ENCODE measurements at regions not wholly inside any gene's neighbourhood (a gene's known extent, or its start where the extent isn't known, plus 50 kb on each side); places are given as distances from the start of the nearest gene placed in this dataset.

- DNase-seq = no peak
Measured at GRCh38 chr16:80299416-80299815, 241.4 kb upstream of the DYNLRB2 start.

GRCh38 chr16:80298676-80299075, 242.1 kb upstream of the DYNLRB2 start:
- no peak for DNase-seq

DNA sequence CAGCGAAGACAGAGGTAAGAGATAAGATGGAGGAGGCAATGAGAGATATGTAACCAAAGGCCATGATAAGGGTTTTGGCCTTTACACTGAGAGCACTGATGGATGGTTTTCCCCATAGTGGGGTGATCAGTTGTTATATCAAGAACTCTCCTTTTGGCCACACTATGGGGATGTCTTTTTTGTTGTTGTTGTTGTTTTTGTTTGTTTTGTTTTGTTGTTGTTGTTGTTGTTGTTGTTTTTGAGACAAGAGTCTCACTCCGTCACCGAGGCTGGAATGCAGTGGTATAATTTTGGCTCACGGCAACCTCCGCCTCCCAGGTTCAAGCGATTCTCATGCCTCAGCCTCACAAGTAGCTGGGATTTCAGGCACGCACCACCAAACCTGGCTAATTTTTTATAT, 244.8 kb upstream of the DYNLRB2 start:
- DNase-seq = no peak

DNA sequence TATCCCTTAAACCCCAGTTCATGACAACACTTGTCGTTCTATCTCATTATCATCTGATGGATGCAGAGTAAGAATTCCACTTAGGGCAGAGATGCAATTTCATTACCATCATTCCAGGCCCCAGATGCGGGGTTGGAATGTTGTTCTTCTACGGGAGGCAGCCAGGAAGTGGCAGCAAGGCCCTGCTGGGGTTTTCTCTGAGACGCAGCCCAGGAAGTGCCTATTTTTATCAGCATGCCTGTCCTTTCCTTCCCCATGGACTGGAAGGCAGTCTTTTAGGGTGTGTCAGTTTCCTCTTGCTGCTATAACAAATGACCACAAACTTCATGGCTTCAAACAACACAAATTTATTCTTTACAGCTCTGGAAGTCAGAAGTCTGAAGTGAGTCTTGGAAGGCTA, 246.6 kb upstream of the DYNLRB2 start:
- no peak for DNase-seq

- DNase-seq = no peak
Measured at GRCh38 chr16:80288616-80289015, 252.2 kb upstream of the DYNLRB2 start.

- no peak for DNase-seq
Measured at GRCh38 chr16:80287674-80288073, 253.1 kb upstream of the DYNLRB2 start.

DNA sequence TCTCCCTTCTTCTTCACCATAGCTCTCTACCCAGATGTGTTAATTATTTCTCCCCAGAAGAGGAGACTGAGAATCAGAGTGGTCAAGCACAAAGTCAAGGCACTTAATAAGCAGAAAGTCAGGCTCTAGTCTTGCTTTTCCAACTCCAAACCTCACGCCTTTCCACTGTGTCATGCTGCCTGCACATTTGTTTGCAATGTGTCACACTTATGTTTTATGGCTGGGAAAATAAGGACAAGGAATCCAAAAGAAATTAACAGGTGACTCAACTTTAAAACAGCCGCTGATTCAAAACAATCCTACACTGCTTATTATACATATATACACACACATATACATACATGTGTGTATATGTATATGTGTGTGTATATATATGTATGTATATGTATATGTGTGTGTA, 255.7 kb upstream of the DYNLRB2 start:
- DNase-seq = no peak

DNA sequence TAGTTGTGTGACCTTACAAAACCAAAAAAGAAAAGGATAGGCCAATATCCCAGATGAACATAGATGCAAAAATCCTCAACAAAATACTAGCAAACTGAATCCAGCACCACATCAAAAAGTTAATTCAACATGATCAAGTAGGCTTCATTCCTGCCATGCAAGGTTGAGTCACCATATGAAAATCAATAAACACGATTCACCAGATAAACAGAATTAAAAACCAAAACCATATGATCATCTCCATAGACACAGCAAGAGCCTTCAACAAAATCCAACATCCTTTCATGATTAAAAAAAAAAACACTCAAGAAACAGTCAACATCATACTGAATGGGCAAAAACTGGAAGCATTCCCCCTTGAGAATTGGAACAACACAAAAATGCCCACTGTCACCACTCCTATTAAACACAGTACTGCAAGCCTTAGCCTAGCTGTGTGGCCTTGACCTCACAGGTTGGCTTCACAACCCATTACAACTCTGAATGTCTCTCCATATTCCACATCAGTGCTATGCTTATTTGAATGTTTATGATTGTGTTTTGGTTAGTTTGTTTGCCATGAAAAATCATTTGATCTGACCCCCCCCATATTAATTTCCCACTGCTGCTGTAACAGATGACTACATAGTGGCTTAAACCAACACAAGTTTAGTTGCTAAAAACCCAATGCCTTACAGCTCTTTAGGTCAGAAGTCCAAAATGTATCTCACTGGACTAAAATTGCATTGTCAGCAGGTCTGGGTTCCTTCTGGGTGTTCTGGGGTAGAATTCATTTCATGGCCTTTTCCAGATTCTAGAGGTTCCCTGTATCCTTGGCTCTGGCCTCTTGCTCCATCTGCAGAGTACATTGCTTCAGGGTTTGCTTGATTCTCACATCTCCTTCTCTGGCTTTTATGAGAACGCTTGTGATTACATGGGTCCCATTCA, 257.1 kb upstream of the DYNLRB2 start:
- DNase-seq = no peak

DNA sequence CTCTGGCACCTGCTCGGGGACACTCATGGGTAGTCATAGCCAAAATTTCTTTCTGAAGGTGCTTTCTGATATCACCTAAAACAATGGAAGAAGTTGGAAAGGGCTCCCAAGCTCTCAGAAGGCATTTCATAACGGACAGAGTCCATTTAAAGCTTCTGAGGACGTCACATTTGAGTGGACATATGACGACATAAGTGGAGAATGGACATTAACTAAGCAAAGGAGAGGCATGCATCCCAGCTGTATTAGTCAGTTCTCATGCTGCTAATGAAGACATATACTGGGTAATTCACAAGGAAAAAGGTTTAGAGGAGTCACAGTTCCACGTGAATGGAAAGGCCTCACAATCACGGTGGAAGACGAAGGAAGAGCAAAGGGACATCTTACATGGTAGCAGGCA, 260.2 kb upstream of the DYNLRB2 start:
- DNase-seq = no peak

DNA sequence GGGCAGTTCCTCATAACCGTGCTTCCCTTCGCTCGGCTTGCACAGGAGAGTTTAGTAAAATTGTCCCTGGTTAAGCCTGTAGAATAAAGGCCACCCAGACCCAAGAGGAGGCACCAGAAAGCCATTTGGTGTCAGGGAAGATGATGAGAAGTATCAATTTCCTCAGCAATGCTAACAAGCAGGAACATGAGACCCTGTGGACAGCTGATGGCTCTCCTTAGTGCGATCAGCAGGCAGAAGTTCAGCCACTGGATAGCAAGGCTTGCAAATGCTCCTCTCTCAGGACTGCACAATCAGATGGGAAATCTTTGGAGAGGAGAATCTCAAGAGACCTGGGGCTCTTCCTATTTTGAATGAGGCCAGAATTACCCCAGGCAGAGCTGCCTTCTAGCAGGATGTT, 261.1 kb upstream of the DYNLRB2 start:
- DNase-seq = no peak

DNA sequence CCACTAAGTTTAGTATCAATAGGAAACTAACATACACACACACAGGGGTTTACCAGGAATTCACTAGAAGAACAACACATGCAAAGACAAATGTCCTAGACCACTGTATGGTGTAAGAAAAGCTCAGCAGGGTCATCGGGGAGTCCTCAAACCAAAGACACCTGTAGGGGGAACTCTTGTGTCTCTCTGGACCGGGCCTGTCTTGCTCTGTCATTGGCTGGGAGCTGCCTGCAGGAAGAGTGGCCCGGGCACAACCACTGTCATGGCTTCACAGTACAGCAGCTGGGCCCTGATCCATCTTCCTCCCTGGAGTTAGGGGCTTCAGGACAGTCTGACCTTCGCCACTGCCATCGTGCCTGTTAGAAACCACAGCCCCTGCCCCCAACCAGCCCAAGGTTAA, 263.6 kb upstream of the DYNLRB2 start:
- no peak for DNase-seq

DNA sequence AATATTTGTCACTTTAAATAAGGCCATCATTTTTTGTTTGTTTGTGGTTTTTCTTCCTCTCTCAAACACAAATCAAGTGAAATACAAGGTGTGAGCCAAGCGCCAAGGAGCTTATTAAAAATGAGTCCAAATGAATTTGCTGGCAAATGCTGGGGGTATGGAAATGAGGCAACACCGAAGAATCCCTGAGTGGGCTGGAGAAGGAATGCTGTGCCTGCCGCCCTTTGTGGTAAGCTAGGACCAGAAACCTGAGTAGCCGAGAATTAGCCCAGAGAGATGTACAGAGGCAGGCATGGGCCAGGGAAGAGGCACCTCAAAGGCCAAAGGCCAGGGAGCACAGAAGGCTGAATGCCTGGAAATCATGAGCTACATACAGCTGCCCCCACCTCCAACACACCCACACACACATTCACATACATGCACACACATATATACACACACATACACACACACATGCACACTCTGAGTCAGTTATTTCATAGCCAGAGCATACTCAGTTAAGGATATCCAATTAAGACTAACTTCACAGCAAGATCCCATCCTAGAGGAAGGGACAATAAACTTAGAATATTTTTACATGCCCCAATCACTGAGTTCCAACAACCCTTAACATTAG, 266.1 kb upstream of the DYNLRB2 start:
- DNase-seq = no peak

GRCh38 chr16:80273635-80274538, 266.9 kb upstream of the DYNLRB2 start:
- DNase-seq = no peak

DNA sequence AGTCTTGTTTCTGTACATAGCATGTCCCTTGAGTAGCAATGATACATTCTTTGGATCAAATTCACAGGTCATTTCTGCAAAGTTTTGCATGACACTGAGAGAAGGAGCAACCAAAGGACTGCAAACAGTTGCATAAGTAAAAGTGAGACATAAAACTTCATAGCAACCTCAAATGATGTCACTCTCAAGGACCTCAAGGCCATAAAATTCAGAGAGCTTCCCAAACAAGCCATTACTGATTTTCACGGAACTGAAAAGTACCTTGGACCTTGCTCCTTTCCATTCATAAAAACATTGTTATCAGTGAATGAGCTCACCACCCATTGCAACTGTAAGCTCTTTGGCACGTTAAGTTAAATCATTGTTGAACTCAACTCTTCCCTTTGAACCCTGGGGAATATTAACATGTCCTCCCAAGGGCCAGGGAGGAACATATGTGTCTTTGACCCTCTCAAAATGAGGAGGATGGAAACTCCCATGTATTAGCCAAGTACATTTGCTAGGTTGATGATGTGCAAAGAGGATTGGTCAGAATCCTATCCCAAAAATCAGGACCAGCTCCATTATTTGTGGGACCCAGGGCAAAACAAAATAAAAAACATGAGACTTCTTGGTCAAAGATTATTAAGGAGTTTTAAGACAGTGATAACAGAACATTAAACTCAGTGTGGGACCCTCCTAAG, 275.0 kb upstream of the DYNLRB2 start:
- no peak for DNase-seq

GRCh38 chr16:80263848-80264694, 276.7 kb upstream of the DYNLRB2 start:
- DNase-seq = no peak

- DNase-seq = no peak
Measured at GRCh38 chr16:80263181-80263823, 277.5 kb upstream of the DYNLRB2 start.

- no peak for DNase-seq
Measured at GRCh38 chr16:80260906-80261311, 279.9 kb upstream of the DYNLRB2 start.

- DNase-seq = no peak
Measured at GRCh38 chr16:80259290-80259805, 281.4 kb upstream of the DYNLRB2 start.

DNA sequence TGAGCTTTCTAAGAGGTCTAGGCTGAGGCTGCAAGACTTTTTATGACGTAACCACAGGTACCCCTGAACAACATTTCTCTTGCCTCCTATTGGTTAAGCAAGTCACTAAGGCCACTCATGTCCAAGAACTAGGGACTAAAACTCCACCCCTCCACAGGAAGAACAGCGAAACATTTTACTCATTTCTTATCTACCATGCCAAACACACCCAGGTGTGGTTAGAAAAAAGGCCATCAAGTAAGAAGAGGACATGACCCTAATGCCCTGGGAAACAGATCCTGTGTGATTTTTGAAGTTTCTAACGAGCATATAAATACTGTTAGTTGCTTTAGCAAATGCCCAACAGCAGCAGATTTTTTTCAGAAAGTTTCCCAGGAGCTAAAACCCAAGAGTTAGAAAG, 282.4 kb upstream of the DYNLRB2 start:
- no peak for DNase-seq

GRCh38 chr16:80254970-80255369, 285.8 kb upstream of the DYNLRB2 start:
- DNase-seq = no peak

- DNase-seq = no peak
Measured at GRCh38 chr16:80253741-80254140, 287.1 kb upstream of the DYNLRB2 start.
